PC-3 (cell line): ENCODE measurements at regions not wholly inside any gene's neighbourhood (a gene's known extent, or its start where the extent isn't known, plus 50 kb on each side); places are given as distances from the start of the nearest gene placed in this dataset.

Source experiments
- CTCF ChIP-seq: fragments of 300-600 bp; sonication (generic); conservative IDR thresholded peaks from 2 replicates; pipeline ENCODE4 v1.5.1; 2017; ENCODE audit warnings: antibody characterized with exemption, low read depth, mild to moderate bottlenecking, low read length
- EZH2 ChIP-seq: fragments of 300-600 bp; sonication (generic); IDR thresholded peaks from one replicate; pipeline ENCODE4 v1.6.1; 2017; ENCODE audit warnings: antibody characterized with exemption, mild to moderate bottlenecking, low read length; ENCODE audit not compliant: unreplicated experiment
- EZH2phosphoT487 ChIP-seq: fragments of 300-600 bp; sonication (generic); IDR thresholded peaks from 2 replicates; pipeline ENCODE4 v1.6.1; 2018; ENCODE audit warnings: mild to moderate bottlenecking, antibody characterized with exemption, low read length, borderline replicate concordance

DNA sequence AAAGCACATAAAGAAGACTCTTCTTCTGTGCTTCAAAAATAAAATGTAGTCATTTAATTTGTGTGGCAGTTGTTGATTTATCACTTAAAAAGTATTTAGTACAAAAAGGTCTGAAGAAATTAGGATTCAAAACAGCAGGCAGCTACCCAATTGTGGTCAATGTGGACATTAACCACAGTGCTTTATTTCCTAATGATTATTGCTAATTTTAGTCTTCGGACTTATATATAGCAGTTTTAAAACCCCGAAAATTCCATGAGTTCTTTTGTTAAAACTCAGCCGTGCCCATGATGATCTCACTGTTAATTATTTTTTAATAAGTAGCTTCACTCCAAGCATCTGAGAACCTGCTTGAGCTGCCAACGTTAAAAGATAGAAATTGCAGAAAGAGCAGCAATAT lies 594.3 kb downstream of the STK39 start:
- TF ChIP-seq EZH2 (no peak), CTCF (no peak), EZH2phosphoT487 (no peak)
